ENCODE measurements at regions not wholly inside any gene's neighbourhood (a gene's known extent, or its start where the extent isn't known, plus 50 kb on each side); places are given as distances from the start of the nearest gene placed in this dataset.
"Not testable (repeated sequence)": the region's sequence is repeated elsewhere in the genome, so short reads cannot be mapped to it uniquely, and the experiment has no call there.

GRCh38 chr6:90458353-90459224 lies 128.3 kb downstream of the MAP3K7 start:
- no peak overlapping the region for H3K4me3 ChIP-seq (ENCODE audit: low read depth, low read length)
- TF ChIP-seq POLR2A (IDR thresholded peaks at IDR 0.05; ENCODE audit: extremely low read depth, insufficient read length), result no peak
- no peak for TF ChIP-seq MYC (IDR thresholded peaks at IDR 0.05; ENCODE audit: low read depth, low read length)
- no peak for TF ChIP-seq MAX (IDR thresholded peaks at IDR 0.05; ENCODE audit: low read depth, low read length)
- TF ChIP-seq CTCF (IDR thresholded peaks at IDR 0.05; ENCODE audit: low read depth, low read length), result no peak
- no peak for DNase-seq (ENCODE audit: low read depth)

- DNase-seq (ENCODE audit: low read depth), result no peak
- TF ChIP-seq CTCF (IDR thresholded peaks at IDR 0.05; ENCODE audit: low read depth, low read length), result no peak
- TF ChIP-seq POLR2A (IDR thresholded peaks at IDR 0.05; ENCODE audit: extremely low read depth, insufficient read length), result no peak
- TF ChIP-seq MYC (IDR thresholded peaks at IDR 0.05; ENCODE audit: low read depth, low read length), result no peak
- TF ChIP-seq MAX (IDR thresholded peaks at IDR 0.05; ENCODE audit: low read depth, low read length), result no peak
- no peak overlapping the region for H3K4me3 ChIP-seq (ENCODE audit: low read depth, low read length)
Observed at GRCh38 chr6:90457867-90458259, 129.0 kb downstream of the MAP3K7 start.

- not testable (repeated sequence) for DNase-seq (ENCODE audit: low read depth); H3K4me3 ChIP-seq (ENCODE audit: low read depth, low read length)
Observed at GRCh38 chr6:90456997-90457866, 129.6 kb downstream of the MAP3K7 start.

GRCh38 chr6:90456001-90456400 lies 130.9 kb downstream of the MAP3K7 start:
- TF ChIP-seq MAX (IDR thresholded peaks at IDR 0.05; ENCODE audit: low read depth, low read length), result no peak
- no peak for TF ChIP-seq CTCF (IDR thresholded peaks at IDR 0.05; ENCODE audit: low read depth, low read length)
- TF ChIP-seq MYC (IDR thresholded peaks at IDR 0.05; ENCODE audit: low read depth, low read length), result no peak
- no peak for TF ChIP-seq POLR2A (IDR thresholded peaks at IDR 0.05; ENCODE audit: extremely low read depth, insufficient read length)
- no peak overlapping the region for H3K4me3 ChIP-seq (ENCODE audit: low read depth, low read length)
- no peak for DNase-seq (ENCODE audit: low read depth)

GRCh38 chr6:90454836-90455427 lies 131.9 kb downstream of the MAP3K7 start:
- no peak for DNase-seq (ENCODE audit: low read depth)
- TF ChIP-seq CTCF (IDR thresholded peaks at IDR 0.05; ENCODE audit: low read depth, low read length), result no peak
- no peak for TF ChIP-seq POLR2A (IDR thresholded peaks at IDR 0.05; ENCODE audit: extremely low read depth, insufficient read length)
- no peak overlapping the region for H3K4me3 ChIP-seq (ENCODE audit: low read depth, low read length)

GRCh38 chr6:90450268-90450953 lies 136.5 kb downstream of the MAP3K7 start:
- TF ChIP-seq MAX (IDR thresholded peaks at IDR 0.05; ENCODE audit: low read depth, low read length), result no peak
- no peak for TF ChIP-seq MYC (IDR thresholded peaks at IDR 0.05; ENCODE audit: low read depth, low read length)
- no peak for TF ChIP-seq POLR2A (IDR thresholded peaks at IDR 0.05; ENCODE audit: extremely low read depth, insufficient read length)
- TF ChIP-seq CTCF (IDR thresholded peaks at IDR 0.05; ENCODE audit: low read depth, low read length), result no peak
- no peak for DNase-seq (ENCODE audit: low read depth)
- H3K4me3 ChIP-seq (ENCODE audit: low read depth, low read length), result no peak overlapping the region
